ENCODE measurements at regions not wholly inside any gene's neighbourhood (a gene's known extent, or its start where the extent isn't known, plus 50 kb on each side); places are given as distances from the start of the nearest gene placed in this dataset.

- no peak overlapping the region for H3K27ac Mint-ChIP-seq
- H3K36me3 Mint-ChIP-seq: no peaks in the 10 kb centered on the region
- DNase-seq (ENCODE audit: low spot score in 2 of 2): no peak
- no peak for ATAC-seq
- H3K9me3 Mint-ChIP-seq: no peaks in the 10 kb centered on the region
Measured at GRCh38 chr5:118778941-118779340, 209.4 kb downstream of the DTWD2 start.

- Mint-ChIP-seq H3K9me3 (no peaks in the 10 kb centered on the region), H3K36me3 (no peaks in the 10 kb centered on the region), H3K27ac (no peak overlapping the region)
- DNase-seq (ENCODE audit: low spot score in 2 of 2): no peak
- ATAC-seq: no peak
Measured at GRCh38 chr5:118777189-118777736, 211.1 kb downstream of the DTWD2 start.

- Mint-ChIP-seq H3K9me3 (peaks cover 0 to under 1% of the 10 kb centered on the region in 2 donors), H3K27ac (peak overlapping the region in 1 of 2 donors; percentile 60), H3K36me3 (no peaks in the 10 kb centered on the region)
- no peak for ATAC-seq
- no peak for DNase-seq (ENCODE audit: low spot score in 2 of 2)
Measured at GRCh38 chr5:118776755-118777154, 211.6 kb downstream of the DTWD2 start.

- Mint-ChIP-seq H3K27ac (peak overlapping the region in 1 of 2 donors; percentile 60), H3K9me3 (peaks cover 6% of the 10 kb centered on the region in 2 donors), H3K36me3 (no peaks in the 10 kb centered on the region)
- no peak for ATAC-seq
- DNase-seq (ENCODE audit: low spot score in 2 of 2): no peak
Measured at GRCh38 chr5:118775790-118776499, 212.4 kb downstream of the DTWD2 start.

- Mint-ChIP-seq H3K27ac (no peak overlapping the region), H3K36me3 (no peaks in the 10 kb centered on the region), H3K9me3 (peaks cover 8 to 10% of the 10 kb centered on the region in 2 donors)
- DNase-seq (ENCODE audit: low spot score in 2 of 2): no peak
- ATAC-seq: no peak
Measured at GRCh38 chr5:118768607-118769175, 219.7 kb downstream of the DTWD2 start.

- DNase-seq (ENCODE audit: low spot score in 2 of 2) (no peak), ATAC-seq (no peak)
- peaks cover 4 to 5% of the 10 kb centered on the region in 2 donors for H3K9me3 Mint-ChIP-seq
- H3K36me3 Mint-ChIP-seq: no peaks in the 10 kb centered on the region
- H3K27ac Mint-ChIP-seq: no peak overlapping the region
Measured at GRCh38 chr5:118762291-118762690, 226.1 kb downstream of the DTWD2 start.

GRCh38 chr5:118761814-118762213 is 226.5 kb downstream of the DTWD2 start:
- ATAC-seq (no peak), DNase-seq (ENCODE audit: low spot score in 2 of 2) (no peak)
- no peak overlapping the region for H3K27ac Mint-ChIP-seq
- no peaks in the 10 kb centered on the region for H3K36me3 Mint-ChIP-seq
- H3K9me3 Mint-ChIP-seq: peaks cover 4 to 5% of the 10 kb centered on the region in 2 donors

GRCh38 chr5:118752969-118753368 is 235.4 kb downstream of the DTWD2 start:
- H3K9me3 Mint-ChIP-seq: peaks cover 3 to 4% of the 10 kb centered on the region in 2 donors
- ATAC-seq: no peak

GRCh38 chr5:118736396-118736795 is 252.0 kb downstream of the DTWD2 start:
- Mint-ChIP-seq H3K36me3 (no peaks in the 10 kb centered on the region), H3K9me3 (peaks cover 11 to 13% of the 10 kb centered on the region in 2 donors), H3K27ac (no peak overlapping the region)
- DNase-seq (ENCODE audit: low spot score in 2 of 2): no peak
- no peak for ATAC-seq

More at GRCh38 chr5:118752969-118753368, 235.4 kb downstream of the DTWD2 start:
- Mint-ChIP-seq H3K36me3 (no peaks in the 10 kb centered on the region), H3K27ac (no peak overlapping the region)
- DNase-seq (ENCODE audit: low spot score in 2 of 2): no peak

- no peak for DNase-seq (ENCODE audit: low spot score in 2 of 2)
- Mint-ChIP-seq H3K9me3 (peaks cover 6 to 7% of the 10 kb centered on the region in 2 donors), H3K27ac (no peak overlapping the region), H3K36me3 (no peaks in the 10 kb centered on the region)
- ATAC-seq: no peak
Measured at GRCh38 chr5:118733394-118733793, 255.0 kb downstream of the DTWD2 start.

- Mint-ChIP-seq H3K9me3 (peaks cover 6 to 7% of the 10 kb centered on the region in 2 donors), H3K36me3 (no peaks in the 10 kb centered on the region), H3K27ac (no peak overlapping the region)
- ATAC-seq (no peak), DNase-seq (ENCODE audit: low spot score in 2 of 2) (no peak)
Measured at GRCh38 chr5:118728191-118728590, 260.2 kb downstream of the DTWD2 start.

- no peak for DNase-seq (ENCODE audit: low spot score in 2 of 2)
- Mint-ChIP-seq H3K36me3 (no peaks in the 10 kb centered on the region), H3K27ac (no peak overlapping the region), H3K9me3 (peaks cover 3 to 5% of the 10 kb centered on the region in 2 donors)
- ATAC-seq: no peak
Measured at GRCh38 chr5:118726891-118727290, 261.5 kb downstream of the DTWD2 start.

- DNase-seq (ENCODE audit: low spot score in 2 of 2) (no peak), ATAC-seq (no peak)
- Mint-ChIP-seq H3K27ac (no peak overlapping the region), H3K9me3 (peaks cover 13 to 19% of the 10 kb centered on the region in 2 donors), H3K36me3 (no peaks in the 10 kb centered on the region)
Measured at GRCh38 chr5:118723021-118723338, 265.4 kb downstream of the DTWD2 start.

GRCh38 chr5:118722122-118723020 is 266.0 kb downstream of the DTWD2 start:
- ATAC-seq (no peak), DNase-seq (ENCODE audit: low spot score in 2 of 2) (no peak)
- Mint-ChIP-seq H3K9me3 (peaks cover 16 to 20% of the 10 kb centered on the region in 2 donors), H3K36me3 (no peaks in the 10 kb centered on the region), H3K27ac (no peak overlapping the region)

GRCh38 chr5:118711727-118712126 is 276.6 kb downstream of the DTWD2 start:
- Mint-ChIP-seq H3K9me3 (peaks cover 11 to 14% of the 10 kb centered on the region in 2 donors), H3K27ac (no peak overlapping the region), H3K36me3 (peaks cover 0 to 14% of the 10 kb centered on the region in 2 donors)
- ATAC-seq: no peak
- DNase-seq (ENCODE audit: low spot score in 2 of 2): no peak

- DNase-seq (ENCODE audit: low spot score in 2 of 2) (no peak), ATAC-seq (no peak)
- Mint-ChIP-seq H3K36me3 (peaks cover 8 to 16% of the 10 kb centered on the region in 2 donors), H3K9me3 (peaks cover 10 to 23% of the 10 kb centered on the region in 2 donors), H3K27ac (no peak overlapping the region)
Measured at GRCh38 chr5:118705959-118706667, 282.2 kb downstream of the DTWD2 start.

All from activated naive CD4-positive, alpha-beta T cell treated with anti-CD3 and anti-CD28 coated beads, Interleukin-2, amount 50 U/mL, for 72 hours (primary cell).